Fibroblast of skin of left biceps (primary cell): ENCODE measurements at regions not wholly inside any gene's neighbourhood (a gene's known extent, or its start where the extent isn't known, plus 50 kb on each side); places are given as distances from the start of the nearest gene placed in this dataset.
"Not testable (repeated sequence)": the region's sequence is repeated elsewhere in the genome, so short reads cannot be mapped to it uniquely, and the experiment has no call there.

ENCODE experiments used
- DNase-seq, 2 experiments: peaks; one replicate each; pipeline ENCODE4 v3.0.0-alpha.2; 2013; ENCODE audit warnings: low read depth in 2 of 2

GRCh38 chr5:44252545-44252944 lies 136.7 kb downstream of the FGF10 start:
- no peak for DNase-seq

- peak; percentile 22 to 24 for DNase-seq
Measured at GRCh38 chr5:44246986-44247385, 142.2 kb downstream of the FGF10 start.

GRCh38 chr5:44245935-44246334 lies 143.3 kb downstream of the FGF10 start:
- no peak for DNase-seq

DNA sequence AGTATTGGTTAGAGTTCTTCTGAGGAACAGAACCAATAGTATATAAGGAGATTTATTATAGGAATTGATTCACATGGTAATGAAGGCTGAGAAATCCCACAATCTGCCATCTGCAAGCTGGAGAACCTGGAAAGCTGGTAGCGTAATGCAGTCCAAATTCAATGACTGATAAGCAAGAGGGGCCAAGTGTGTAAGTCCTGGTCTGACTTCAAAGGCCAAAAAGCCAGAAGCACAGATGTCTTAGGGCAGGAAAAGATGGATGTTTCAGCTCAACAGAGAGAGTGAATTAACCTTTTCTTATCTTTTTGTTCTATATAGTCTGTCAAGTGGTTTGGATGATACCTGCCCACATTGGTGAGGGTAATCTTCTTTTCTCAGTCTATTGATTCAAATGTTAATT lies 146.4 kb downstream of the FGF10 start:
- DNase-seq = no peak

DNA sequence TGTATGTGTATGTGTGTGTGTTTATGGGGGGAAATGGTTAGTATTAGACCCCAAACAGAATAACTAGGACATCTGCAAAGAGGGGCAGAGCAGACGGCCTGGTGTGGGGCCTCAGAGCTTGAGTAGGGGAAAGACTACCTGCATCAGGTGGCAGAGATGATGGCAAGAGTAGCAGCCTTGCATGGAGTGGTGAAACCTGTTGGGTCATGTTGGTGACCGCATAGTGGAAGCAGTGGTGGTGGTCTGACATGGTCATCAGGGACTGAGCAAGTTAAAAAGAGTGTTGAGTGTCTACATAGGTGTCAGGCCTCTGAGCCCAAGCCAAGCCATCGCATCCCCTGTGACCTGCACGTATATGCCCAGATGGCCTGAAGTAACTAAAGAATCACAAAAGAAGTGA lies 153.2 kb downstream of the FGF10 start:
- DNase-seq = no peak

GRCh38 chr5:44233691-44234090 lies 155.5 kb downstream of the FGF10 start:
- no peak for DNase-seq

GRCh38 chr5:44225231-44226160 lies 163.7 kb downstream of the FGF10 start:
- DNase-seq = no peak

DNA sequence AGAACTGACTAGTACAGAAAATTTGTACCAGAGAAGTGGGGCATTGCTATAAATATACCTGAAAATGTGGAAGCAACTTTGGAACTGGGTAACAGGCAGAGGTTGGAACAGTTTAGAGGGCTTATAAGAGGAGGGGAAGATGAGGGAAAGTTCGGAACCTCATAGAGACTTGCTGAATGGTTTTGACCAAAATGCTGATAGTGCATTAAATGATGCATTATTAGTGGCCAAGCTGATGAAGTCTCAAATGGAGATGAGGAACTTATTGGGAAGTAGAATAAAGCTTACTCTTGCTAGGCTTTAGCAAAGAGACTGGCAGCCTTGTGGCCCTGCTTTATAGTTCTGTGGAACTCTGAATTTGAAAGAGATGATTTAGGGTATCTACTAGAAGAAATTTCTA lies 189.8 kb downstream of the FGF10 start:
- no peak for DNase-seq

- DNase-seq = no peak
Measured at GRCh38 chr5:44189255-44189654, 200.0 kb downstream of the FGF10 start.

GRCh38 chr5:44187973-44188372 lies 201.2 kb downstream of the FGF10 start:
- no peak for DNase-seq

DNA sequence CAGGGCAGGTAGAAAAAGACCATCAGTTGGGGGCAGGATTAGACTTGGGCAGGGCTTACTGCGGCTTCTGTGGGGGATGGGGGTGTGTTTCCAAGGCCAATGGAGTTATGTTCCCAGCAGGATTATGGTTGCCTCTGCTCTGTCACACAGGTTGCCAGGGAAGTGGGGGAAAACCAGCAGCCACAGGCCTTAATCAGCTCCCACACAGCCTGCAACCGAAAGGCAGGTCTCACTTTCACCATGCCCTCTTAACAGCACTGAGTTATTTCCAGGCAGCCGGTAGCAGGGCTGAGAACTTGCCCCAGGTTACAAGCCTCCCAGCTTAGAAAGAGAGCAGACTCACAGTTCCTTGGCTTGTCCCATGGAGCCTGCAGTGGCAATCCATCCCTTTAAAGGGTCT lies 205.5 kb downstream of the FGF10 start:
- DNase-seq = no peak

GRCh38 chr5:44183312-44183711 lies 205.9 kb downstream of the FGF10 start:
- no peak for DNase-seq

- DNase-seq = no peak
Measured at GRCh38 chr5:44178414-44178813, 210.8 kb downstream of the FGF10 start.

- DNase-seq = no peak
Measured at GRCh38 chr5:44167540-44167939, 221.7 kb downstream of the FGF10 start.

DNA sequence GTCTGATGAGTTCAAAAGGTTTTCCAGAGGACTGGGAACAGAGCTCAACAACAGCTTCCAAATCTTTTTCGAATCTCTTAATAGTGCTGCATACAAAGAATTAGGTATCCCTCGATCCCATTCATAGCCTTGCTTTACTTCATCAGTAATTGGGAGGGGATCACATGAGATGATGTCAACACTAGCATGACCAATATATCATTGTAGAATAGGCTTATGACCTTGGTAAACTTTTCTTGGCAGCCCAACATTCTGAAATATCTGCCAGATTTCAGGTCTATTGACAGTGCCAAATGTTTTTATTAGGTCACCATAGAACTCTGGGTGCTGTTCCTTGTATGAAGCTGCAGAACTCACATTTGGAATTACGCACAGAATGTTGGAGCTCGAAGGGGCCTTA lies 228.9 kb downstream of the FGF10 start:
- DNase-seq = no peak

DNA sequence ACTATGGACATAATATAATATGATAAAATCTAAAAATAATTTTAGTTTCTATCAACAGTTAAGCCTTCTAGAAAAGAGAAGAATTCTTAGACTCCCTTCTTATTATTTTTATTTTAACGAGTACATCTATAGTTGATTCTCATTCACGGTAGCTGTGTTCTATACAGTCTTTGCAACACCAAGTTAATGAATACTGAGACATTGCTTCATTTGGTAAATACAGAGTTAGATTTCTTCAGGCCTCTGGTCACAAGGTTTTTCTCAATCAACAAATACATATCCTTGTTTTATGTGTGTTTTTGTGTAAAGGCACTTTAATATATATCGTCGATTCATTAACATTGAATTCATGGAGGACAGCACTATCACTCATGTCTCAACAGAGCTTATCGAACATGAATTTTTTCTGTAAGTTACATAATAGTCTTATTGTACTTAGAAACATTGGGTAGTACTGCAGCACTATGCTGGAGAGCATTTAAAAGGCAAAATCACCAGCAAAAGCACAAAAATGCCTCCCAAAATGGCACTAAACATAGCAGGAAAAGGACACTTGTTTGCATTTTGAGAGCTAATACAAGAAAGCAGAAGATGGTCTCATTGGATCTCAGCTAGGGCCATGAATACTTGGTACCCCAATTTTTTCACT lies 239.0 kb downstream of the FGF10 start:
- no peak for DNase-seq

- not testable (repeated sequence) for DNase-seq
Measured at GRCh38 chr5:44117947-44118346, 271.3 kb downstream of the FGF10 start.

DNA sequence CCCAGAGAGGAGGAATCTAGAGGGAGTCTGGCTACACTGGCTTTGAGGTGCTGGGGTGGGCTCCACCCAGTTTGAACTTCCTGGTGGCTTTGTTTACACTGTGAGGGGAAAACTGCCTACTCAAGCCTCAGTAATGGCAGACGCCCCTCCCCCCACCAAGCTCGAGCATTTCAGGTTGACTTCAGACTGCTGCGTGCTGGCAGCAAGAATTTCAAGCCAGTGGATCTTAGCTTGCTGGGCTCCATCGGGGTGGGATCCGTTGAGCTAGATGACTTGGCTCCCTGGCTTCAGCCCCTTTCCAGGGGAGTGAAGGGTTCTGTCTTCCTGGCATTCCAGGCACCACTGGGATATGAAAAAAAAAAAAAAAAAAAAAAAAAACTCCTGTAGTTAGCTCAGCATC lies 281.0 kb downstream of the FGF10 start:
- DNase-seq = not testable (repeated sequence)

GRCh38 chr5:44099643-44100042 lies 289.6 kb downstream of the FGF10 start:
- DNase-seq = no peak

GRCh38 chr5:44089424-44090144 lies 299.6 kb downstream of the FGF10 start:
- DNase-seq = no peak

DNA sequence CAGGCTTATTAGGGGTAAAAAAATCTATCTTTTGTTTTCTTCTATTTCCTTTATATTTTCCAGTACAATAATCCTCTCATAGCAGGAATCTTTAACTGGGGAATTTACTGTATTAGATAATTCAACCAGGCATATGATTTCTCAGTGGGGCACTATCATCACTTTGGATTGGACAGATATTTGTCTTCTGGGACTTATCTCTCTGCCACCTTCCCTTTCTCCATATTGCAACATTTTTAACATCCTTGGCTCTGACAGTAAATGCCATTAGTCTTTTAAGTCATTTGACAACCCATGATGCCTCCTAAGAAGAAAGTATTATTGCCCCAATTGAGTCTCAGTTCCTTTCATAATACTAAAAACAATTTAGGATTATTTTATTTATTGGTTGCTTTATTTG lies 304.1 kb downstream of the FGF10 start:
- DNase-seq = no peak

GRCh38 chr5:44074547-44074946 lies 314.7 kb downstream of the FGF10 start:
- not testable (repeated sequence) for DNase-seq

DNA sequence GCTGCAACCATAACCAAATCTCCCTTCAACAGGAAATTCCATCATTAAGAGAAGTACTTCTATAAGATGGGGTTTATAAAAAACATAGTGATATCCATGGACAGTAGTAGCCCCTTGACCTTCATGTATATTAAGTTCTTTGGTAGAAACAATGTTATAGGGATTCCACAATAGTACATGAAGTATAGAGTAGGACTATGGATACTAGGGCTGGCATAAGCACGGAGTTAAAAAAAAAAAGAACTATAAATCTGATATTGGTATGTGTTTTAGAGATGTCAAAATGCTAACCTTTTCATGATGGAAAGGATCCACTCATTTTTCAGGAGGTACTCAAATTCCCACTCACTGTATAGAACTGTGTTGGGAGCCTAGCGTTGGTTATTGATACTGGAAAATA lies 337.6 kb downstream of the FGF10 start:
- DNase-seq = no peak
